Kidney epithelial cell (primary cell): ENCODE measurements at regions not wholly inside any gene's neighbourhood (a gene's known extent, or its start where the extent isn't known, plus 50 kb on each side); places are given as distances from the start of the nearest gene placed in this dataset.
A peak's percentile ranks its signal among the peaks of the same experiment; 100 is the strongest.

Source experiments
- DNase-seq: peaks from one replicate; pipeline ENCODE4 v3.0.0-alpha.2; 2010; ENCODE audit warnings: low read depth
- H3K27me3 ChIP-seq: 2 replicates; pipeline ENCODE4 v1.6.0; 2011; ENCODE audit warnings: low read length; ENCODE audit not compliant: control insufficient read depth, insufficient read depth
- H3K36me3 ChIP-seq: 2 replicates; pipeline ENCODE4 v1.5.1; 2011; ENCODE audit warnings: low read length; ENCODE audit not compliant: control insufficient read depth, insufficient read depth
- H3K4me3 ChIP-seq: 2 replicates; pipeline ENCODE4 v1.5.1; 2011; ENCODE audit warnings: low read depth, mild to moderate bottlenecking, control low read depth, low read length
- CTCF ChIP-seq: IDR thresholded peaks from 2 replicates; pipeline ENCODE4 v1.5.1; 2011; ENCODE audit warnings: mild to moderate bottlenecking, moderate library complexity, low read length, control low read depth, inconsistent platforms; ENCODE audit not compliant: insufficient read depth, poor library complexity, severe bottlenecking

DNA sequence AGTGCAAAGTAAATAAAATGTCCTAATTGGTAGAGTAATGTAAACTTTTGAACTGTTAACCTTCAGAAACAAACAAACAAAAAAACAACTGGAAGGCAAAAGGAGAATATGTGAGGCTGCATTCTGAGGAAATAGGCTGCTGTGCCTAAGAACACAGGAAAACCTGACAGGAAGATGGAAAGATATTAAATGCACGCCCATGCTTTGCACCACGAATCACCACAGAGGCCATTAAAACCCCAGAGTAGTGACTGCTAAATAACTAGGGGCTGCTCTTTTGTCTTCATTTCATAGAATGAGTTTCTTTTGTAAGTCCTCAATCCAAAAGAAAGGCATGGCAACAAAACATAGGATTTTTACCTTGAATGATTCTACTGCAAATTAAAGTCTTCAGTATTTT, 436.0 kb downstream of the RAB38 start:
- no peaks in the 10 kb centered on the region for H3K36me3 ChIP-seq
- no peak overlapping the region for H3K4me3 ChIP-seq
- no peak for DNase-seq
- TF ChIP-seq CTCF: no peak
- no peaks in the 10 kb centered on the region for H3K27me3 ChIP-seq

- Histone ChIP-seq H3K27me3 (no peaks in the 10 kb centered on the region), H3K36me3 (no peaks in the 10 kb centered on the region), H3K4me3 (no peak overlapping the region)
- DNase-seq: no peak
- TF ChIP-seq CTCF: no peak
Observed at GRCh38 chr11:87736928-87737327, 438.3 kb downstream of the RAB38 start.

DNA sequence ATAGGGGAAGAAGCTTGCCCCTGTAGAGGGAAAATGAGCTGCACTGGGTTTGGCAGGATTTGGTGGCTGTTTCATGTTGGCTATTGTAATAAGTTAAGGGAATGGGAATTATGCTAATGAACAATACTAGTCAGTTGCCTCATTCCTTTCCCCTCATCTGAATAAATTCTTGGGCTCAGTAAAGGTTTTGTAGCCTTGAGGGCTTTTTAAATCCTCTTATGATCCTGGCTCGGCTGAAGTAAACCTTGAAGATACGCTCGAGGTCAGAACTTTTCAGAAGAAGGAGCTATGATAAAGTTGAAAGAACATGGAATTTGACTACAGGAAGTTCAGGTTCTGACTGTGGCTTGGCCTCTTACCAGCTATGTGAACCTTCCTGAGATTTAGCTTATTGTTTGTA, 448.7 kb downstream of the RAB38 start:
- TF ChIP-seq CTCF: no peak
- no peaks in the 10 kb centered on the region for H3K27me3 ChIP-seq
- no peak for DNase-seq
- H3K36me3 ChIP-seq: no peaks in the 10 kb centered on the region
- no peak overlapping the region for H3K4me3 ChIP-seq

DNA sequence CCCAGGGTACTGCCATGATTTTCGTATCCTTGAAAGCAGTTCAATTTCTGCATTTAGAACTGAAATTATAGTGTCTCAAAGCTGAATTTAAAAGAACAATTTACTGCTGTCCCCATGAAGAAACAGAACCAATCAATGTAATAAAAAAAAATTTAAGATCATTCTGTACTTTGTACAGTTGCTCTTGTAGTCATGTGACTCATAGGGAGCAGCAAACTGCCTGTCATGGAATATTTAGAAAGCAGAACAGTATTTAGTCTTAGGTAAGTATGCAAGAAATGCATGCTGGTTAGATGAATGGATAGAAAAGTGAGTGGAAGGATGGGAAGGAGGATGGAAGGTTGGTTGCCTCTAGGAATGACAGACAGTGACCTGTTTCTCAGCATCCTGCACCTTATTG, 450.9 kb downstream of the RAB38 start:
- H3K36me3 ChIP-seq: no peaks in the 10 kb centered on the region
- no peak overlapping the region for H3K4me3 ChIP-seq
- DNase-seq: no peak
- no peaks in the 10 kb centered on the region for H3K27me3 ChIP-seq
- no peak for TF ChIP-seq CTCF

DNA sequence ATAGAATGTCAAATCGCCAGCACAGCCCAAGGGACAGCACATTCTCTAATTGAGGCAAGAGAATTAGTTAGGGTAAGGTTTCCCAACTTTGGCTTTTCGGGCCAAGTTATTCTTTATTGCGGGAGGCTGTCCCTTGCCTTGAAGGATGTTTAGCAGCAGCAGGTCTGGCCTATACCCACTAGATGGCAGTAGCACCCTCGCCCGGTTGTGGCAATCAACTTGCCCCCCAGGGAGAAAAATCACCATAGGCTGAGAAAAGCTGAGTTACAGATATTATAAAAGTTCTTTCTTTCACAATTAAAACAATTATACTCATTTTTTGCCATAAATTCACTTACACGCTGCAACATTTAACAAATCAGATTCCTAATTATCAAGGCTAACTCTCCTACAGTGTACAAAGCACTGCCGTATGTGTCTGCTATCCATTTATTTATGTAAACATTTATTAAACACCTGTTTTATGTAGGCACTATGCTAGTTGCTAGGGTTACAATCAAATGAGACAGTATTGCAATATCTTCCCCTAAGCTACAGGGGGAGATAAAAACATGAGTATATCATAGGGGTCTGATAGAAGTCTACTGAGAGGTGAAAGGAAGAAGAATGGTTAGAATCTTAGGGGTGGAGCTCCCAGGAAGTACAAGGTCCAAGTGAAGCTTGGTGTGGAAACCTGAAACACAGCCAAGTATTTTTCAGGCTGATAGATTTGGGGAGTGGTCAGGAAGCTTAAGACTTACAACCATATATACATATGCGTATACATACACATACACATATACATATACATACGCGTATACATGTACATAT, 452.3 kb downstream of the RAB38 start:
- peak; percentile 73 for TF ChIP-seq CTCF
- no peak overlapping the region for H3K4me3 ChIP-seq
- H3K27me3 ChIP-seq: no peaks in the 10 kb centered on the region
- H3K36me3 ChIP-seq: no peaks in the 10 kb centered on the region
- DNase-seq: no peak
